ENCODE measurements at regions not wholly inside any gene's neighbourhood (a gene's known extent, or its start where the extent isn't known, plus 50 kb on each side); places are given as distances from the start of the nearest gene placed in this dataset.

DNA sequence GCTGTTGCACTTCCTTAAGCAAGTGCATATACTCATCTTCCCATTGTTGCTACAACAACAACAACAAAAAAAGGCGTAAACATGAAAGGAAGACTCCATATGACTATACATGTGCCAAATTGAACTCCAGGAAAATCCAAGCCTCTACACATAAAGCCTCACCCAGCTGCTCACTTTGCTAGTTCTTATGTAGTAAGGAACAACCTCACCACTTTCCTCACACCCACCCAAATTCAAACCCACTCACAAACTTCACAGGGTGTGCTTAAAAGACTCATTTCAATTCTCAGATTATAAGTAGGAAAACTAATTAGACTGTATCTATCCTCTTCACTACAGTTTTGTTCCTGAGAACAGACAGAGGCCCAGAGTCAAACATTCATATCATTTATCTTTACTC lies 671.1 kb upstream of the INTU start:
- intact Hi-C loops (cut with DNase I; ENCODE audit: low total_unique reads) = no loop called here
- WGBS, 5 donors = 74 to 91% (median 80%) methylated on average over 1 of the region's 1 CpG
- TF ChIP-seq POLR2AphosphoS5 (IDR thresholded peaks at IDR 0.05) (no peak), POLR2A (IDR thresholded peaks at IDR 0.05) (no peak), CTCF (IDR thresholded peaks at IDR 0.05 in 8 of 11, conservative IDR thresholded peaks at IDR 0.05 in 3 of 11) (no peak)

DNA sequence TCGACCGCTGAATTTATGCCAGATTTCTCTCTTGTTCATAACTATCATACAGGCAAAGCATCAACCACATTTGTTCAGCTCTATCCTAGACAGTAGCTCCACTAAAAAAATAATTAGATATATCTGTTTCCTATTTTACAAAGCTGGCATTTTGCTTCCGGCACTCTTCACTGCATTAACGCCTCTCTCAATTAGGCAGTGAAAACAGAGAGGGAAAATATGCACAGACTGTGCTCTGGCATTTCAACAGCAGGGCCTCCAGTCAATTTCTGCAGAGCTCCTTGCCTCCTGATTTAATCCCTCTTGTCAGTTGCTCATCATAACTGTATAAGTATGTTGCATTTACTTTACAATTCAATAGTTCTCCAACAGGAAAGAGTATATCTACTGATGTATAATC lies 666.9 kb upstream of the INTU start:
- no peak overlapping the region for H3K4me3 ChIP-seq
- H3K36me3 ChIP-seq = no peaks in the 10 kb centered on the region
- DNase-seq = no peak
- intact Hi-C loops (cut with DNase I; ENCODE audit: low total_unique reads) = no loop called here
- H3K4me1 ChIP-seq = no peaks in the 10 kb centered on the region
- no peaks in the 10 kb centered on the region for H3K27me3 ChIP-seq (replicated peaks in 1 of 7)
- no peak overlapping the region for H3K27ac ChIP-seq
- TF ChIP-seq POLR2A (IDR thresholded peaks at IDR 0.05) (no peak), CTCF (IDR thresholded peaks at IDR 0.05 in 8 of 11, conservative IDR thresholded peaks at IDR 0.05 in 3 of 11) (no peak), POLR2AphosphoS5 (IDR thresholded peaks at IDR 0.05) (no peak)
- H3K9me3 ChIP-seq = no peaks in the 10 kb centered on the region
- WGBS, 5 donors = 84 to 90% (median 86%) methylated on average over 4 of the region's 4 CpGs

More for the DNA sequence above, 671.1 kb upstream of the INTU start:
- peaks cover 0 to under 1% (median 0%) of the 10 kb centered on the region in 8 donors for H3K9me3 ChIP-seq
- H3K4me1 ChIP-seq = no peaks in the 10 kb centered on the region
- H3K27me3 ChIP-seq (replicated peaks in 1 of 7) = no peaks in the 10 kb centered on the region
- no peak overlapping the region for H3K4me3 ChIP-seq
- no peak overlapping the region for H3K27ac ChIP-seq
- H3K36me3 ChIP-seq = no peaks in the 10 kb centered on the region
- DNase-seq = no peak

DNA sequence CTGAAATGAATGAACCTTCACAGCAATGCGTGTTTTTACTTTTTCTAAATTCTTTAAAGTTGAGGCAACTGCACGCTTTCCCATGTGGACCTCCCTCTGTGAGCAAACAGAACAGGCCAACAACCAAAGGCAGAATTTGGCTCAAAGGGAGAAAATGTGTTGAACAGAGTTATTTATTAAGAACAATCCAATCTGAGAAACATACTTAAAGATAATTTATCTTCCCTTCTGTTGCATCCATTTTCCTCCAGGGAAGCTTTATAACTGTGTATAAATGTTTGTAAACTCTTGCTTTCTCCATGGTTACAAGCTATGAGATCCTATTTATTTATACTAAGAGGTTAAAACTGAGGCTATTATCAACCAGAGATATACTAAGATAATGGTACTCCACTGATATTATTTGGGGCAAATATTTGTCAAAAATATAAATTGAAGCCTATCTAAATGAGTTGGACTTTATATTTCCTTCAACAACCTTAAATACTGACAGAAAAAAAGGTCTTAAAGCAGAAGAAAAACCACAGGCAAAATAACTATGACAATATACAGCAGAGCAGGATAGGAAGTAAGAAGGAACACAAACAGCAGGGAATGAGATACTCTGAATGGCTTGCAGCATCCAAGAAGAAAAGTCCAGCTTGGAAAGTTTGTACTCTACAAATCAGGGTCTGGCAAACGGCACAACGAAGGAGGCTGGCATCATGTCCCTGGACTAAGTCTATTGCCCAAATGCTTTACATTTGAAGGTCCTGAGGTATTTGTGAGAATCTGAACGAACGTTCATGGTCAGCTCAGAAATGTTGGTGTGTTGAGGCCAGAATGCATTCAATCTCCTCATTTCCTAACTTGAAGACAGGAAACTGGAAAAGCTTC lies 663.2 kb upstream of the INTU start:
- H3K36me3 ChIP-seq = no peaks in the 10 kb centered on the region
- no peak overlapping the region for H3K27ac ChIP-seq
- no peak for TF ChIP-seq POLR2AphosphoS5 (IDR thresholded peaks at IDR 0.05)
- no peak for TF ChIP-seq POLR2A (IDR thresholded peaks at IDR 0.05)
- no peak for TF ChIP-seq CTCF (IDR thresholded peaks at IDR 0.05 in 8 of 11, conservative IDR thresholded peaks at IDR 0.05 in 3 of 11)
- intact Hi-C loops (cut with DNase I; ENCODE audit: low total_unique reads) = no loop called here
- WGBS, 5 donors = 77 to 87% (median 81%) methylated on average over 6 of the region's 6 CpGs
- no peaks in the 10 kb centered on the region for H3K4me1 ChIP-seq
- no peak for DNase-seq
- no peaks in the 10 kb centered on the region for H3K27me3 ChIP-seq (replicated peaks in 1 of 7)
- no peaks in the 10 kb centered on the region for H3K9me3 ChIP-seq
- no peak overlapping the region for H3K4me3 ChIP-seq

GRCh38 chr4:126973201-126973600 lies 659.6 kb upstream of the INTU start:
- no peak overlapping the region for H3K27ac ChIP-seq
- H3K36me3 ChIP-seq = no peaks in the 10 kb centered on the region
- TF ChIP-seq CTCF (IDR thresholded peaks at IDR 0.05 in 8 of 11, conservative IDR thresholded peaks at IDR 0.05 in 3 of 11) (no peak), POLR2A (IDR thresholded peaks at IDR 0.05) (no peak), POLR2AphosphoS5 (IDR thresholded peaks at IDR 0.05) (no peak)
- H3K4me3 ChIP-seq = no peak overlapping the region
- DNase-seq = no peak
- no peaks in the 10 kb centered on the region for H3K9me3 ChIP-seq
- H3K4me1 ChIP-seq = no peaks in the 10 kb centered on the region
- intact Hi-C loops (cut with DNase I; ENCODE audit: low total_unique reads) = no loop called here
- H3K27me3 ChIP-seq (replicated peaks in 1 of 7) = no peaks in the 10 kb centered on the region
- 51 to 87% (median 66%) methylated on average over 1 of the region's 1 CpG for WGBS, 5 donors

Data from spleen (tissue), 11 donors.